GM12878 (cell line): ENCODE measurements at regions not wholly inside any gene's neighbourhood (a gene's known extent, or its start where the extent isn't known, plus 50 kb on each side); places are given as distances from the start of the nearest gene placed in this dataset.

Experiments used
- ATF2 ChIP-seq: IDR thresholded peaks from 2 replicates; pipeline ENCODE4 v1.6.1; 2012; ENCODE audit warnings: low read length, inconsistent platforms
- BACH1 ChIP-seq: fragments of 450-650 bp; IDR thresholded peaks from 2 replicates; pipeline ENCODE4 v1.6.1; 2017; ENCODE audit warnings: mild to moderate bottlenecking, borderline replicate concordance
- CEBPB ChIP-seq, 2 experiments: fragments of 150-350 bp in 1 of 2; IDR thresholded peaks; 2 replicates each; pipeline ENCODE4 v1.6.1; 2012 to 2014; ENCODE audit warnings: low read depth in 2 of 2, low read length in 2 of 2, borderline replicate concordance in 1 of 2, inconsistent platforms in 1 of 2
- CTCF ChIP-seq, 3 experiments: IDR thresholded peaks in 2 of 3; conservative IDR thresholded peaks in 1 of 3; 2 replicates each; pipeline ENCODE4 v1.5.1; 2011; ENCODE audit warnings: low read depth in 3 of 3, low read length in 3 of 3, mild to moderate bottlenecking in 3 of 3, control low read depth in 2 of 3, moderate library complexity in 2 of 3, inconsistent platforms in 1 of 3, mixed read lengths in 1 of 3; ENCODE audit not compliant: control insufficient read depth in 2 of 3, insufficient read depth in 1 of 3; ENCODE audit errors: extremely low read depth in 1 of 3
- EP300 ChIP-seq, 2 experiments: fragments of 150-350 bp in 1 of 2; IDR thresholded peaks; 2 replicates each; pipeline ENCODE4 v1.6.1; 2011 to 2012; ENCODE audit warnings: low read depth in 2 of 2, low read length in 2 of 2, borderline replicate concordance in 1 of 2, improper control_type of control experiment in 1 of 2, inconsistent platforms in 1 of 2; ENCODE audit not compliant: control insufficient read depth in 1 of 2
- EZH2 ChIP-seq: IDR thresholded peaks from 2 replicates; pipeline ENCODE4 v1.6.1; 2012; ENCODE audit warnings: low read depth, mild to moderate bottlenecking, control low read depth, inconsistent platforms, low read length, borderline replicate concordance; ENCODE audit not compliant: control insufficient read depth
- HCFC1 ChIP-seq: fragments of 150-350 bp; IDR thresholded peaks from 2 replicates; pipeline ENCODE4 v1.6.1; 2014; ENCODE audit warnings: low read length
- HDAC6 ChIP-seq: fragments of 200-600 bp; sonication (generic); IDR thresholded peaks from one replicate; pipeline ENCODE4 v1.8.0; 2017; ENCODE audit warnings: antibody characterized with exemption; ENCODE audit not compliant: unreplicated experiment
- MAX ChIP-seq: IDR thresholded peaks from 2 replicates; pipeline ENCODE4 v1.6.1; 2012; ENCODE audit warnings: low read depth, low read length, improper control_type of control experiment
- RELB ChIP-seq: fragments of 450-650 bp; IDR thresholded peaks from 2 replicates; pipeline ENCODE4 v1.6.1; 2017; ENCODE audit warnings: low read depth, mild to moderate bottlenecking, moderate library complexity
- ZNF24 ChIP-seq: fragments of 450-650 bp; IDR thresholded peaks from 2 replicates; pipeline ENCODE4 v1.6.1; 2017; ENCODE audit warnings: antibody characterized with exemption, mild to moderate bottlenecking
- ZNF592 ChIP-seq: fragments of 450-650 bp; IDR thresholded peaks from 2 replicates; pipeline ENCODE4 v1.6.1; 2017; ENCODE audit warnings: mild to moderate bottlenecking, moderate library complexity

GRCh38 chr5:98060148-98060547 lies 713.3 kb upstream of the RGMB start:
- no peak for TF ChIP-seq EP300 (IDR thresholded peaks at IDR 0.05; ENCODE audit: borderline replicate concordance in 1 of 2, control insufficient read depth in 1 of 2, low read depth in 2 of 2, low read length in 2 of 2)
- no peak for TF ChIP-seq ZNF24
- TF ChIP-seq CEBPB (IDR thresholded peaks at IDR 0.05; ENCODE audit: borderline replicate concordance in 1 of 2, low read depth in 2 of 2, low read length in 2 of 2), result no peak
- TF ChIP-seq EZH2, result no peak
- no peak for TF ChIP-seq HCFC1
- TF ChIP-seq CTCF (IDR thresholded peaks at IDR 0.05 in 2 of 3, conservative IDR thresholded peaks at IDR 0.05 in 1 of 3; ENCODE audit: control insufficient read depth in 2 of 3, extremely low read depth in 1 of 3, insufficient read depth in 1 of 3, low read depth in 3 of 3, low read length in 3 of 3), result no peak
- no peak for TF ChIP-seq ZNF592
- TF ChIP-seq HDAC6, result no peak
- TF ChIP-seq BACH1, result no peak
- no peak for TF ChIP-seq RELB
- TF ChIP-seq MAX, result no peak
- TF ChIP-seq ATF2, result no peak
